ENCODE measurements at regions not wholly inside any gene's neighbourhood (a gene's known extent, or its start where the extent isn't known, plus 50 kb on each side); places are given as distances from the start of the nearest gene placed in this dataset.

GRCh38 chr2:88351249-88351601, 101.3 kb downstream of the FOXI3 start:
- 0 out of 2 replicates have a peak, but pooled peaks have one; percentile 24 for TF ChIP-seq CTCF (conservative IDR thresholded peaks at IDR 0.05)
- no peak for TF ChIP-seq EZH2 (IDR thresholded peaks at IDR 0.05; ENCODE audit: low read depth)
